MM.1S (cell line): ENCODE measurements at regions not wholly inside any gene's neighbourhood (a gene's known extent, or its start where the extent isn't known, plus 50 kb on each side); places are given as distances from the start of the nearest gene placed in this dataset.

Source experiments
- CTCF ChIP-seq: fragments of 300-600 bp; sonication (generic); IDR thresholded peaks from 2 replicates; pipeline ENCODE4 v1.5.1; 2016; ENCODE audit warnings: antibody characterized with exemption, low read length, mixed read lengths
- EZH2 ChIP-seq: fragments of 300-600 bp; sonication (generic); optimal IDR thresholded peaks from 2 replicates; pipeline ENCODE3; 2017; ENCODE audit warnings: low read depth, mild to moderate bottlenecking, antibody characterized with exemption, low read length, mixed read lengths
- EZH2phosphoT487 ChIP-seq: fragments of 300-600 bp; sonication (generic); IDR thresholded peaks from 2 replicates; pipeline ENCODE4 v1.6.1; 2018; ENCODE audit warnings: antibody characterized with exemption, low read length

- TF ChIP-seq CTCF = no peak
- TF ChIP-seq EZH2phosphoT487 = no peak
- TF ChIP-seq EZH2 = no peak
Observed at GRCh38 chr14:38547961-38548490, 292.1 kb upstream of the CLEC14A start.
